Trophoblast cell (in vitro differentiated cells and primary cell): ENCODE measurements at regions not wholly inside any gene's neighbourhood (a gene's known extent, or its start where the extent isn't known, plus 50 kb on each side); places are given as distances from the start of the nearest gene placed in this dataset.

Experiments used
- DNase-seq, 2 donors: peaks; one replicate each; pipeline ENCODE4 v3.0.0-alpha.2; 2016
- H2AFZ ChIP-seq: 2 replicates; pipeline ENCODE4 v1.6.1; 2013; ENCODE audit warnings: low read length, moderate library complexity, mild to moderate bottlenecking; ENCODE audit not compliant: insufficient read depth, poor library complexity
- H2AK5ac ChIP-seq: 2 replicates; pipeline ENCODE4 v1.6.1; 2013; ENCODE audit warnings: mild to moderate bottlenecking, low read length
- H2BK120ac ChIP-seq: 2 replicates; pipeline ENCODE4 v1.6.1; 2013; ENCODE audit warnings: low read length, mild to moderate bottlenecking, moderate library complexity; ENCODE audit not compliant: insufficient read depth, poor library complexity
- H2BK12ac ChIP-seq: 2 replicates; pipeline ENCODE4 v1.6.1; 2013; ENCODE audit warnings: mild to moderate bottlenecking, low read length, moderate library complexity
- H2BK5ac ChIP-seq: 2 replicates; pipeline ENCODE4 v1.6.1; 2013; ENCODE audit warnings: low read length, low read depth, moderate library complexity, mild to moderate bottlenecking; ENCODE audit not compliant: poor library complexity
- H3K14ac ChIP-seq: 2 replicates; pipeline ENCODE4 v1.6.1; 2013; ENCODE audit warnings: mild to moderate bottlenecking, low read length
- H3K18ac ChIP-seq: 2 replicates; pipeline ENCODE4 v1.6.1; 2013; ENCODE audit warnings: mild to moderate bottlenecking, low read length
- H3K23ac ChIP-seq: 2 replicates; pipeline ENCODE4 v1.6.1; 2013; ENCODE audit warnings: low read length
- H3K27ac ChIP-seq: 2 replicates; pipeline ENCODE4 v1.5.1; 2013; ENCODE audit warnings: low read depth, mild to moderate bottlenecking, inconsistent platforms, low read length, moderate library complexity
- H3K27me3 ChIP-seq: 2 replicates; pipeline ENCODE4 v1.6.1; 2013; ENCODE audit warnings: inconsistent platforms, mild to moderate bottlenecking, low read length, moderate library complexity; ENCODE audit not compliant: insufficient read depth
- H3K36me3 ChIP-seq, 2 experiments: 1 replicate in 1 of 2; 2 replicates in 1 of 2; pipeline ENCODE4 v1.6.1; 2013; ENCODE audit warnings: low read length in 2 of 2, mild to moderate bottlenecking in 2 of 2, moderate library complexity in 1 of 2; ENCODE audit not compliant: insufficient read depth in 2 of 2, control insufficient read depth in 1 of 2
- H3K4ac ChIP-seq: 2 replicates; pipeline ENCODE4 v1.6.1; 2013; ENCODE audit warnings: low read depth, mild to moderate bottlenecking, low read length, moderate library complexity
- H3K4me1 ChIP-seq, 2 experiments: 1 replicate in 1 of 2; 2 replicates in 1 of 2; pipeline ENCODE4 v1.6.1; 2013; ENCODE audit warnings: low read length in 2 of 2, mild to moderate bottlenecking in 2 of 2, moderate library complexity in 1 of 2; ENCODE audit not compliant: insufficient read depth in 2 of 2, control insufficient read depth in 1 of 2
- H3K4me2 ChIP-seq: 2 replicates; pipeline ENCODE4 v1.6.1; 2013; ENCODE audit warnings: inconsistent platforms, mild to moderate bottlenecking, low read length, moderate library complexity
- H3K4me3 ChIP-seq: 2 replicates; pipeline ENCODE4 v1.5.1; 2013; ENCODE audit warnings: mild to moderate bottlenecking, low read depth, low read length, inconsistent platforms
- H3K79me1 ChIP-seq: one replicate; pipeline ENCODE4 v1.6.1; 2013; ENCODE audit warnings: low read length
- H3K79me2 ChIP-seq: 2 replicates; pipeline ENCODE4 v1.6.1; 2013; ENCODE audit warnings: low read length, mild to moderate bottlenecking; ENCODE audit not compliant: control insufficient read depth, insufficient read depth, poor library complexity
- H3K9ac ChIP-seq: 2 replicates; pipeline ENCODE4 v1.6.1; 2013; ENCODE audit warnings: mild to moderate bottlenecking, low read length
- H3K9me3 ChIP-seq: 2 replicates; pipeline ENCODE4 v1.6.1; 2013; ENCODE audit warnings: low read depth, mild to moderate bottlenecking, control low read depth, inconsistent platforms, low read length; ENCODE audit not compliant: insufficient read depth
- H4K12ac ChIP-seq: 2 replicates; pipeline ENCODE4 v1.6.1; 2013; ENCODE audit warnings: low read depth, mild to moderate bottlenecking, low read length, moderate library complexity
- H4K8ac ChIP-seq: 2 replicates; pipeline ENCODE4 v1.6.1; 2013; ENCODE audit warnings: low read depth, mild to moderate bottlenecking, low read length, moderate library complexity
- H4K91ac ChIP-seq: one replicate; pipeline ENCODE4 v1.6.1; 2013; ENCODE audit warnings: low read depth, mild to moderate bottlenecking, low read length, moderate library complexity
- WGBS: extraction: QIAGEN DNeasy Blood & Tissue Kit; methylation state at CpG from one replicate; pipeline ENCODE4 v1.1.7; 2013; ENCODE audit warnings: missing lambda C conversion rate; ENCODE audit not compliant: insufficient read length, insufficient coverage; ENCODE audit errors: extremely low coverage; 5-methylcytosine and 5-hydroxymethylcytosine counted together

- H3K4me1 ChIP-seq, result no peaks in the 10 kb centered on the region
- H3K4me2 ChIP-seq, result no peak overlapping the region
- no peaks in the 10 kb centered on the region for H3K36me3 ChIP-seq
- no CpG with 5 or more reads among the region's 3 CpGs for WGBS
- no peak overlapping the region for H3K14ac ChIP-seq
- H2BK12ac ChIP-seq, result no peak overlapping the region
- H4K8ac ChIP-seq, result no peak overlapping the region
- H4K91ac ChIP-seq, result no peak overlapping the region
- H2BK5ac ChIP-seq, result no peak overlapping the region
- no peaks in the 10 kb centered on the region for H3K9me3 ChIP-seq
- H2AFZ ChIP-seq, result no peak overlapping the region
- no peak overlapping the region for H2BK120ac ChIP-seq
- no peaks in the 10 kb centered on the region for H3K27me3 ChIP-seq
- no peak overlapping the region for H3K4me3 ChIP-seq
- H3K4ac ChIP-seq, result no peak overlapping the region
- no peak for DNase-seq
- no peak overlapping the region for H4K12ac ChIP-seq
- H3K23ac ChIP-seq, result no peak overlapping the region
- H2AK5ac ChIP-seq, result no peak overlapping the region
- no peaks in the 10 kb centered on the region for H3K79me1 ChIP-seq
- H3K9ac ChIP-seq, result no peak overlapping the region
- no peak overlapping the region for H3K18ac ChIP-seq
- H3K79me2 ChIP-seq, result no peaks in the 10 kb centered on the region
- H3K27ac ChIP-seq, result no peak overlapping the region
Measured at GRCh38 chr3:15892311-15893227, 94.8 kb upstream of the ANKRD28 start.

GRCh38 chr3:15894382-15894781 lies 96.6 kb upstream of the ANKRD28 start:
- no CpG with 5 or more reads among the region's 2 CpGs for WGBS

GRCh38 chr3:15896500-15896899 lies 98.7 kb upstream of the ANKRD28 start:
- no peaks in the 10 kb centered on the region for H3K27me3 ChIP-seq
- no peaks in the 10 kb centered on the region for H3K36me3 ChIP-seq
- no peak overlapping the region for H3K23ac ChIP-seq
- H4K12ac ChIP-seq, result no peak overlapping the region
- H3K27ac ChIP-seq, result no peak overlapping the region
- no peaks in the 10 kb centered on the region for H3K79me1 ChIP-seq
- H2BK12ac ChIP-seq, result no peak overlapping the region
- H3K4me3 ChIP-seq, result no peak overlapping the region
- H3K4me2 ChIP-seq, result no peak overlapping the region
- no peak overlapping the region for H3K9ac ChIP-seq
- no peak for DNase-seq
- no peaks in the 10 kb centered on the region for H3K4me1 ChIP-seq
- H4K91ac ChIP-seq, result no peak overlapping the region
- no peak overlapping the region for H2AK5ac ChIP-seq
- H3K9me3 ChIP-seq, result no peaks in the 10 kb centered on the region
- H3K79me2 ChIP-seq, result no peaks in the 10 kb centered on the region
- no peak overlapping the region for H2BK5ac ChIP-seq
- WGBS, result no CpG with 5 or more reads among the region's 2 CpGs
- H3K4ac ChIP-seq, result no peak overlapping the region
- H3K18ac ChIP-seq, result no peak overlapping the region
- H2AFZ ChIP-seq, result no peak overlapping the region
- H4K8ac ChIP-seq, result no peak overlapping the region
- no peak overlapping the region for H3K14ac ChIP-seq
- H2BK120ac ChIP-seq, result no peak overlapping the region

More at GRCh38 chr3:15894382-15894781, 96.6 kb upstream of the ANKRD28 start:
- no peak overlapping the region for H3K18ac ChIP-seq
- no peak overlapping the region for H3K4me3 ChIP-seq
- H3K27me3 ChIP-seq, result no peaks in the 10 kb centered on the region
- no peaks in the 10 kb centered on the region for H3K79me1 ChIP-seq
- no peak overlapping the region for H3K14ac ChIP-seq
- H3K4ac ChIP-seq, result no peak overlapping the region
- no peak overlapping the region for H4K8ac ChIP-seq
- H2BK5ac ChIP-seq, result no peak overlapping the region
- no peaks in the 10 kb centered on the region for H3K4me1 ChIP-seq
- no peak for DNase-seq
- no peaks in the 10 kb centered on the region for H3K36me3 ChIP-seq
- H4K91ac ChIP-seq, result no peak overlapping the region
- no peak overlapping the region for H3K4me2 ChIP-seq
- H2BK12ac ChIP-seq, result no peak overlapping the region
- H3K27ac ChIP-seq, result no peak overlapping the region
- no peak overlapping the region for H2AK5ac ChIP-seq
- H3K9ac ChIP-seq, result peak overlapping the region; percentile 22
- no peaks in the 10 kb centered on the region for H3K9me3 ChIP-seq
- no peak overlapping the region for H2BK120ac ChIP-seq
- H3K79me2 ChIP-seq, result no peaks in the 10 kb centered on the region
- H3K23ac ChIP-seq, result no peak overlapping the region
- H2AFZ ChIP-seq, result no peak overlapping the region
- no peak overlapping the region for H4K12ac ChIP-seq

- Histone ChIP-seq H3K23ac (no peak overlapping the region), H2BK12ac (no peak overlapping the region), H3K27ac (no peak overlapping the region), H3K4ac (no peak overlapping the region), H3K4me3 (no peak overlapping the region), H2AK5ac (no peak overlapping the region), H3K4me2 (no peak overlapping the region), H2BK5ac (no peak overlapping the region), H4K12ac (no peak overlapping the region), H3K9ac (no peak overlapping the region), H3K36me3 (no peaks in the 10 kb centered on the region), H3K79me2 (no peaks in the 10 kb centered on the region), H3K18ac (no peak overlapping the region), H3K79me1 (no peaks in the 10 kb centered on the region), H3K9me3 (no peaks in the 10 kb centered on the region), H4K91ac (no peak overlapping the region), H3K14ac (no peak overlapping the region), H4K8ac (no peak overlapping the region), H3K27me3 (no peaks in the 10 kb centered on the region), H2BK120ac (no peak overlapping the region), H3K4me1 (no peaks in the 10 kb centered on the region), H2AFZ (no peak overlapping the region)
- no peak for DNase-seq
- WGBS, result no CpG with 5 or more reads among the region's 2 CpGs
Measured at GRCh38 chr3:15899388-15899787, 101.6 kb upstream of the ANKRD28 start.
